Prostate gland (tissue), 2 donors: ENCODE measurements at regions not wholly inside any gene's neighbourhood (a gene's known extent, or its start where the extent isn't known, plus 50 kb on each side); places are given as distances from the start of the nearest gene placed in this dataset.

Experiments
- CTCF ChIP-seq, 4 experiments: fragments of 200-600 bp in 2 of 4; fragments of 450-650 bp in 2 of 4; sonication (generic) in 2 of 4; IDR thresholded peaks; 1 replicate in 3 of 4; 2 replicates in 1 of 4; pipeline ENCODE4 v1.5.1; 2016 to 2019; ENCODE audit warnings: antibody characterized with exemption in 4 of 4, mild to moderate bottlenecking in 2 of 4, moderate library complexity in 2 of 4
- POLR2A ChIP-seq: fragments of 450-650 bp; IDR thresholded peaks from one replicate; pipeline ENCODE4 v1.6.1; 2016; ENCODE audit warnings: antibody characterized with exemption, mild to moderate bottlenecking

GRCh38 chr6:23027281-23027680, 457.9 kb downstream of the HDGFL1 start:
- no peak for TF ChIP-seq POLR2A
- no peak for TF ChIP-seq CTCF (IDR thresholded peaks at IDR 0.05)
